ENCODE measurements at regions not wholly inside any gene's neighbourhood (a gene's known extent, or its start where the extent isn't known, plus 50 kb on each side); places are given as distances from the start of the nearest gene placed in this dataset.

- H3K4me3 ChIP-seq (ENCODE audit: low read depth, low read length) = no peak overlapping the region
- in situ Hi-C loops (cut with HindIII; ENCODE audit: low sequenced_read_pairs) = no loop called here
- TF ChIP-seq, protein P1, sequence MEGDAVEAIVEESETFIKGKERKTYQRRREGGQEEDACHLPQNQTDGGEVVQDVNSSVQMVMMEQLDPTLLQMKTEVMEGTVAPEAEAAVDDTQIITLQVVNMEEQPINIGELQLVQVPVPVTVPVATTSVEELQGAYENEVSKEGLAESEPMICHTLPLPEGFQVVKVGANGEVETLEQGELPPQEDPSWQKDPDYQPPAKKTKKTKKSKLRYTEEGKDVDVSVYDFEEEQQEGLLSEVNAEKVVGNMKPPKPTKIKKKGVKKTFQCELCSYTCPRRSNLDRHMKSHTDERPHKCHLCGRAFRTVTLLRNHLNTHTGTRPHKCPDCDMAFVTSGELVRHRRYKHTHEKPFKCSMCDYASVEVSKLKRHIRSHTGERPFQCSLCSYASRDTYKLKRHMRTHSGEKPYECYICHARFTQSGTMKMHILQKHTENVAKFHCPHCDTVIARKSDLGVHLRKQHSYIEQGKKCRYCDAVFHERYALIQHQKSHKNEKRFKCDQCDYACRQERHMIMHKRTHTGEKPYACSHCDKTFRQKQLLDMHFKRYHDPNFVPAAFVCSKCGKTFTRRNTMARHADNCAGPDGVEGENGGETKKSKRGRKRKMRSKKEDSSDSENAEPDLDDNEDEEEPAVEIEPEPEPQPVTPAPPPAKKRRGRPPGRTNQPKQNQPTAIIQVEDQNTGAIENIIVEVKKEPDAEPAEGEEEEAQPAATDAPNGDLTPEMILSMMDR (IDR thresholded peaks at IDR 0.05; ENCODE audit: low read depth, low read length) = no peak
- no peak for DNase-seq (ENCODE audit: low read depth, low spot score)
Measured at GRCh38 chr6:147869201-147869600, 360.7 kb downstream of the SAMD5 start.

DNA sequence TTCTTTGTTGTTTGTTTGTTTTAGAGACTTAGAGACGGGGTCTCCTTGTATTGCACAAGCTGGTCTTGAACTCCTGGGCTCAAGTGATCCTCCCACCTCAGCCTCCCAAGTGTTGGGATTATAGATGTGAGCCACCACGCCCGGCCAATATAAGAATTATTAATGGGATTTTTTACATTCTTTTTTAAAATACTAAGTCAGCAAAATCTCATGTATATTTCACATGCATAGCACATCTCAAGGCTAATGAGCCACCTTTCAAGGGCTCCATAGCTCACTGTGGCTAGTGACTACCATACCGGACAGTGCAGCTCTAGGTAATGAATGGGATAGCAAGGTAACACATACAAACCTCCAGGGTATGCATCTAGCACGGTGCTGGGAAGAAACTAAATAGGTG lies 361.4 kb downstream of the SAMD5 start:
- no peak for DNase-seq (ENCODE audit: low read depth, low spot score)
- H3K4me3 ChIP-seq (ENCODE audit: low read depth, low read length) = no peak overlapping the region
- in situ Hi-C loops (cut with HindIII; ENCODE audit: low sequenced_read_pairs) = no loop called here
- TF ChIP-seq, protein P1 (IDR thresholded peaks at IDR 0.05; ENCODE audit: low read depth, low read length) = no peak

DNA sequence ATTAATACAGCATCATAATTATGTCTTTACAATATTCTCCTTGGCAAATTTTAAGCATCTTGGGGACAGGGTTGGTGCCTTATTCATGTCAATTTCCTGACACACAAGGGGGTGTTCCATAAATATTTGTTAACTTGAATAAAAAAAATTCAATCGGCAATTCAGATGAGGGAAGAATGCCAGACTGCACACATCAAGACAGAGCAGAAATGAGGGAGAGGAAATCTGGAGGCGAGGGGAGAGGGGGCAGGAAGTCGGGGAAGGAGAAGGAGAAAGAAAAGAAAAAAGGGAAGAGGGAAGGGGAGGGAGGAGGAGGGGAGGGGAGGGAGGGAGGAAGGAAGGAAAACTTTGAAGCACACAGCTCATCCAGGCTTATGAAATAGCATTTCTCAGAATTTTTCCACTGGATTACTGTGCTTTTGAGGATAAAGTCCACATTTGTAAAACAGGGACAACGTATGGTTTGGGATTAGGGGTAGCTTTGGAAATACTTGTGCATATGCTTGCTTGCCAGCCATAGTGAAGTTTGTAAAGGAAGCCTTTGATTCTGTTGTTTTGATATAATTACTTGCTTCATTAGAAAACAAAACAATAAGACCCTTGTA lies 362.1 kb downstream of the SAMD5 start:
- TF ChIP-seq, protein P1 (IDR thresholded peaks at IDR 0.05; ENCODE audit: low read depth, low read length) = no peak
- in situ Hi-C loops (cut with HindIII; ENCODE audit: low sequenced_read_pairs) = no loop called here
- DNase-seq (ENCODE audit: low read depth, low spot score) = no peak
- H3K4me3 ChIP-seq (ENCODE audit: low read depth, low read length) = no peak overlapping the region

DNA sequence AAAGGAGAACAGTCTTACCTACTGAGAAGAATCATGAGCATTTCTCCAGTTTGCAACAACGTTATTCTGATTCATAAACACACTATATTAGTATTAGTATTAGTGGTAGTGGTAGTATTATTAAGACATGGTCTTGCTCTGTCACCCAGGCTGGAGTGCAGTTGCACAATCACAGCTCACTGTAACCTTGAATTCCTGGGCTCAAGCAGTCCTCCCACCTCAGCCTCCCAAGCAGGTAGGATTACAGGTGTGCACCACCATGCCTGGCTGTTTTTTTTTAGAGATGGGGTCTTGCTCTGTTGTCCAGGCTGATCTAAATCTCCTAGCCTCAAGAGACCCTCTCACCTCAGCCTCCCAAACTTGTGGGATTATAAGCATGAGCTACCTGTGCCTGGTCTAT lies 363.5 kb downstream of the SAMD5 start:
- in situ Hi-C loops (cut with HindIII; ENCODE audit: low sequenced_read_pairs) = no loop called here
- TF ChIP-seq, protein P1 (IDR thresholded peaks at IDR 0.05; ENCODE audit: low read depth, low read length) = no peak

GRCh38 chr6:147873816-147874215 lies 365.3 kb downstream of the SAMD5 start:
- H3K4me3 ChIP-seq (ENCODE audit: low read depth, low read length) = no peak overlapping the region
- TF ChIP-seq, protein P1 (IDR thresholded peaks at IDR 0.05; ENCODE audit: low read depth, low read length) = no peak
- DNase-seq (ENCODE audit: low read depth, low spot score) = peak; percentile 6
- in situ Hi-C loops (cut with HindIII; ENCODE audit: low sequenced_read_pairs) = no loop called here

More for the DNA sequence above, 363.5 kb downstream of the SAMD5 start:
- no peak overlapping the region for H3K4me3 ChIP-seq (ENCODE audit: low read depth, low read length)
- DNase-seq (ENCODE audit: low read depth, low spot score) = no peak

DNA sequence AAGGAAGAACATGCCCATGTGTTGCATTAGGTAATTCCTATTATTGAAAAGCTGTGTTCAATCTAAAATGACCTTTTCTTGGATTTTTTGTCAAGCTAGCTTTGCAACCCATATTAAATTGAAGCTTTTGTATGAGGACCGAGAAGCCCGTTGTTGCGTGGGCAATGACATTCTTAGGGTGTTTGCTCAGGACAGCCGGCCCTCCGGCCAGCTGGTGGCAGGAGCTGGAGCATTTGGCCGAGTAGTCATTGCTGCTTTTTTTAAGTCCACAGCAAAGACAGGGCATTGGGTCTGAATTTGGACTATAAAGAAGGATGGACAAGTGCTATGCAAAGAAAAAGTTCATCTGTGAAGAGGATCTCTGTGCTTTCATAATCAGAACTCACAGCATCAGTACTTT lies 365.8 kb downstream of the SAMD5 start:
- in situ Hi-C loops (cut with HindIII; ENCODE audit: low sequenced_read_pairs) = no loop called here
- DNase-seq (ENCODE audit: low read depth, low spot score) = no peak
- TF ChIP-seq, protein P1 (IDR thresholded peaks at IDR 0.05; ENCODE audit: low read depth, low read length) = no peak
- H3K4me3 ChIP-seq (ENCODE audit: low read depth, low read length) = no peak overlapping the region

All from astrocyte of the spinal cord (primary cell).